ENCODE measurements at regions not wholly inside any gene's neighbourhood (a gene's known extent, or its start where the extent isn't known, plus 50 kb on each side); places are given as distances from the start of the nearest gene placed in this dataset.

GRCh38 chr5:108531367-108532128 lies 149.7 kb upstream of the FBXL17 start:
- no peak for TF ChIP-seq CTCF (IDR thresholded peaks at IDR 0.05)
- TF ChIP-seq POLR2A (IDR thresholded peaks at IDR 0.05): no peak
